NCI-H128 (cell line): ENCODE measurements at regions not wholly inside any gene's neighbourhood (a gene's known extent, or its start where the extent isn't known, plus 50 kb on each side); places are given as distances from the start of the nearest gene placed in this dataset.
A peak's percentile ranks its signal among the peaks of the same experiment; 100 is the strongest.
"Not testable (repeated sequence)": the region's sequence is repeated elsewhere in the genome, so short reads cannot be mapped to it uniquely, and the experiment has no call there.

Source experiments
- DNase-seq: peaks from one replicate; lab custom pipeline; 2025; ENCODE audit not compliant: unreplicated experiment; lab: John Stamatoyannopoulos, UW

DNA sequence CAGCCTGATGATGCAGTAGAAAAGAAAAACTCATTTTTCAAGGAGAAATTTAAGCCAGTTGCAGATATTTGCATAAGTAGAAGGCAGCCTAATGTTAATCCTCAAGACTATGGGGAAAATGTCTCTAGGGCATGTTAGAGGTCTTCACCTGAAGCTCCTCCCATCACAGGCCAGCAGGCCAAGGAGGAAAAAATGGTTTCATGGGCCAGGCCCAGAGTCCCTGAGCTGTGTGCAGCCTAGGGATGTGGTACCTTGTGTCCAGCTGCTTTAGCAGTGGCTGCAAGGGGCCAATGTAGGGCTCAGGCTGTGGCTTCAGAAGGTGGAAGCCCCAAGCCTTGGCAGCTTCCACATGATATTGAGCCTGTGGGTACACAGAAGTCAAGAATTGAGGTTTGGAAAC, 1946.7 kb upstream of the FLRT2 start:
- DNase-seq, result no peak

- DNase-seq, result no peak
Measured at GRCh38 chr14:83594874-83595273, 1935.1 kb upstream of the FLRT2 start.

DNA sequence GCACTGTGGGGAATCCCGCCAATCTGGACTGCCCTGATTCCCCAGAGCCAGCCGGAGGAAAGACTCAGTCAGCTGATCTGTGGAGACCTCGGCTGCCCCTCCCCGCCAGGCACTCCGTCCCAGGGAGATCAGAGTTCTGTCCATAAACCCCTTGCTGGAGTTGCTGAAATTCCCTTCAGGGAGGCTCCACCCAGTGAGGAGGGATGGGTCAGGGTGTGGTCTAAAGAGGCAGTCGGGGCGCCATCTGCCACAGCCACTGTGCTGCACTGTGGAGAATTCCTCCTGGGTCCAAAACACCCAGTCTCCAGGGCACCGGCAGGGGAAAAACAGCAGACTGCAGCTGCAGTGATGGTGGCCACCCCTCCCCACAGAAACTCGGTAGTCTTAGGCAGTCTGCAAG, 1922.3 kb upstream of the FLRT2 start:
- DNase-seq, result no peak

GRCh38 chr14:83611491-83611890, 1918.5 kb upstream of the FLRT2 start:
- DNase-seq, result no peak

DNA sequence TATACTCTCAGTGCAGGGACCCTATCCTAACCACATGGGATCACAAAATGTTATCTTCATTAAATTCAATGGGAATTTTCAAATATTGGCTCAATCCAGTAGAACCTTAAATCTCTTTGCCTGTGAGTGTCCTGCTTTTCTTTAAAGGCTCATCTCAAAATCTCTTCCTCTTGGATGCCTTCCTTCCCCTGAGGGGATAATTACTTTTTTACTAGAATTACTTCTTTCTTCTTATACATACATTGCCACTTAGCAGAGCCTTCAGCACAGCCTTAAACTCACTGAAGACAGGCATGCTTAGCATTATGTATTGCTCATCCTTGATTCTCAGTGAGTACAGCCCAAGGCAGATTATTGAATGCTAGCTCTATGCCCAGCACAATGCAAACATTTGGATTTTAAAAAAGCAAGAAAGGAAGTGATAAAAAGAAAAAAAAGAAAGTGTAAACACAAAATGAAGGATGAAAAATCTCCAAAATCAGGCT, 1918.0 kb upstream of the FLRT2 start:
- DNase-seq, result no peak

DNA sequence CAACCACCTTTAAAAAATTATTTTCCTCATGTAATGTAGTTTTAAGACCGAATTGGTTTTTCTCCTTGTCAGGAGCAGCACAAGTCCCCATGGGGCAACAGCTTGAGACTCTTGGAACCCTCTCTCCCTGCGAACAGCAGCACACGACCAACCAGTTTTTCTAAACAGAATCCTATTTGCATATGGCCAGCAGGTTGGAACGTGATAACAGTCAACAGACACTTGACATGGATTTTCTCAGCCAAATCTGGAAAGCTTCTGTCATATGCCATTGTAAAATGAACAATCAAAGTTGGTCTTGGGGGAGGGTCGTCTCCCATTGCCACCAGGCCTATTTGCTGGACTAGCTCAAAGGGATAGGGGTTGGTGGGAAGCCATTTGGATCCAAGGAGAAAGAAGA, 1915.0 kb upstream of the FLRT2 start:
- no peak for DNase-seq

- no peak for DNase-seq
Measured at GRCh38 chr14:83624541-83624940, 1905.4 kb upstream of the FLRT2 start.

GRCh38 chr14:83632375-83632774, 1897.6 kb upstream of the FLRT2 start:
- peak; percentile 66 for DNase-seq

DNA sequence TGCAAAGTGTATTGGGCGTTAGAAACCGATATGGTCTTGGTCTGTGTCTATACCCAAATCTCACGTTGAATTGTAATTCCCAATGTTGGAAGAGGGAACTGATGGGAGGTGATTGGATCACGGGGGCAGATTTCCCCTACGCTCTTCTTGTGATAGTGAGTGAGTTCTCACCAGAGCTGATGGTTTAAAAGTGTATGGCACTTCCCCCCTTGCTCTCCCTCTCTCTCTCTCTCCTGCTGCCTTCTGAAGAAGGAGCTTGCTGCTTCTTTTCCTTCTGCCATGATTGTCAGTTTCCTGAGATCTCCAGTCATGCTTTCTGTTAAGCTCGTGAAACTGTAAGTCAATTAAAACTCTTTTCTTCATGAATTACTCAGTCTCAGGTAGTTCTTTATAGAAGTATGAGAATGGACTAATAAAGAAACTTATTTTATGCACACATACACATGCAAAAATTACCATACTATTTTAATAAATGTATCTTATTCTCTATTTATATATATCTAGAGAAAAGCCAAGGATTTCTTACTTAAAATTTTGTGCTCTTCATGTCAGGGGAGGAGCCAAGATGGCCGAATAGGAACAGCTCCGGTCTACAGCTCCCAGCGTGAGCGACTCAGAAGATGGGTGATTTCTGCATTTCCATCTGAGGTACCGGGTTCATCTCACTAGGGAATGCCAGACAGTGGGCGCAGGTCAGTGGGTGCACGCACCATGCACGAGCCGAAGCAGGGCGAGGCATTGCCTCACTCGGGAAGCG, 1891.0 kb upstream of the FLRT2 start:
- DNase-seq, result no peak

- DNase-seq, result not testable (repeated sequence)
Measured at GRCh38 chr14:83639505-83639875, 1890.5 kb upstream of the FLRT2 start.

DNA sequence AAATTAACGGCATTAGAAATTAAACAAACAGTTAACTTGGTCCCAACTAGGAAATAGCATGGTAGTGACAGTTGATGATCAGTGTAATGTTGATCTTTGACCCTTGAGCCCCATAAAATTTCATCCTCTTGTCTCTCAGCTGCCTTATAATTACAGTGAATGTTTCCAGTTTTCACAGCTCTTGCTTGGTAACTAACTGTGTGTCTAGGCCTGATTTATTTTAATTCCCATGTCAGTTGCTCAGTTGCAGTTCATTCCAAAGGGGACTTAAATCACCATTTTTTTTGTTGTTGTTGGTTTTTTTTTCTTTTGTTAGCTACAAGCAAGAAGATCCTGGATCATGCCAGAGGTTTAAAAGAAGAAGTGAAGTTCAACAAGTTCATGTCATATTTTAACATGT, 1883.7 kb upstream of the FLRT2 start:
- DNase-seq, result no peak

GRCh38 chr14:83660597-83660996, 1869.3 kb upstream of the FLRT2 start:
- DNase-seq, result no peak

GRCh38 chr14:83664389-83664788, 1865.6 kb upstream of the FLRT2 start:
- no peak for DNase-seq

- no peak for DNase-seq
Measured at GRCh38 chr14:83689265-83689664, 1840.7 kb upstream of the FLRT2 start.

DNA sequence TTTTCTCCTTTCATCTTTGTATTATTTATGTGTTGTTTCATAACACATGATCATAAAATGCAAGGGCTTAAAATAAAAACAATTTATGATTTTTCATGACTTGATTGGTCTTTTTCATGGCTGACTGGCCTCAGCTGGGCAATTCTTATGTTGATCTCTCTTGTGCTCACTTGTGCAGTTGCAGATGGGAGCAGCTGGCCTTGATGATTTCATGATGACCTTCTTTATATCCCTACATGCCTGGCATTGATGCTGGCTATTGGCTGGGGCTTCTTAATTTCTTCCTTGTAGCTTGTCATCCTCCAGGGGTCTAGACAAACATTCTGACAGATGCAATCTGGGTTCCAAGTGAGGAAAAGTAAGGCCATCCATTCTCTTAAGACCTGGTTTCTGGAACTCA, 1832.8 kb upstream of the FLRT2 start:
- no peak for DNase-seq

DNA sequence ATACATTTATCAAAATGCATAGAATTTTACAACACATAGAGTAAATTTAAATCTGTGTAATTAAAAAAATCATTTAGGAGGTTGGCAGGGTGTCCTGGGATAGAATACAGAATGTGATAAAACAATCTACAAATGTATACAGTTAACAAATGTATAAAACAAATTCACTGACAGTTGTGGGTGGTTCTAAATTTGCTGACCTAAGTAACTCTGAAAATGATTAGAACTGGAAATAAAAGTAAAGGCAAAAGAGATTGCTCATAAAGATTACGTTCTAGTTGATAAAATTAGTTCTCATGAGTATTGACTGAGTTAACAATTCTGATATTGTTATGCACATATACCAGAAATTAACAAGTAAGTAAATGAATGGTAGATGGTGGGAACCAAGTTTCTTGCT, 1827.3 kb upstream of the FLRT2 start:
- no peak for DNase-seq

GRCh38 chr14:83706231-83706954, 1823.6 kb upstream of the FLRT2 start:
- no peak for DNase-seq

DNA sequence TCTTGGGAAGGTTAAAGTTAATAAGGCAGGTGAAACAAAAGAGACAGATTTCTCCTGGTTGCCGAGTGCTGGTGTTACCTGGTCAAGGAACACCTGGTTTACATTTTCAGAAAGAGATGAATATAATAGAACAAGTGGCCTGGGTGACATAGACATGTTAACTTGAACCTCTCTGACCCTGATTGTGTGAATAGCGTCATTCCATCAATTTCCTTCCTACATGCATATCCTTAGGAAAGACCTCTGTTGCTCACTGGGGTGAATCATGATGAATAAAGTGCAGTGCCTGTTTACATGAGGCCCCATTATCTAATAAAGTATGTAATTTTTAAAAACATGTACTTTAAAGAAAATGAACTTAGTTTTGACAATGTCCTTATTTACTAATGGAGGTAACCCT, 1822.9 kb upstream of the FLRT2 start:
- DNase-seq, result no peak

GRCh38 chr14:83709116-83709515, 1820.8 kb upstream of the FLRT2 start:
- no peak for DNase-seq

DNA sequence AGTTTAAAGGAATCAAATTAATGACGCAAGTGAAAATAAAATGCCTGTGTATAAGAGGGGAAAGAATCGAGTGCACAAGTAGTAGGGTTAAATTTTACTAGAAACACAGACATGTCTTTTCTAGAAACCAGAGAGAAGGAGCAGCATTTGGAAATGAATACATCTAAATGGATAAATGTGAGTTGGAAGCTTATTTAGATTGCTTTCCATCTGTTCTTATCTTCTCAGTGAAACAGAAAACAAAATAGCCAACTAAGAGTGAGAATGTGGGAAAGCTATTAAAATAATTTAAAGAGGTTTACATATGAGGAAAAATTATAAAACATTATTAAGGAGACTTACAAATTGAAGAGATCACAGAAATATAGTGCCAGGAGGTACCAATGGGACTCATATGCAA, 1818.9 kb upstream of the FLRT2 start:
- no peak for DNase-seq

GRCh38 chr14:83712418-83713129, 1817.4 kb upstream of the FLRT2 start:
- no peak for DNase-seq

- no peak for DNase-seq
Measured at GRCh38 chr14:83713732-83714131, 1816.2 kb upstream of the FLRT2 start.
